Ecto neural progenitor cell (in vitro differentiated cells): ENCODE measurements at regions not wholly inside any gene's neighbourhood (a gene's known extent, or its start where the extent isn't known, plus 50 kb on each side); places are given as distances from the start of the nearest gene placed in this dataset.

ENCODE experiments used
- DNase-seq: peaks from one replicate; pipeline ENCODE4 v3.0.0-alpha.2; 2018; ENCODE audit warnings: low spot score

- no peak for DNase-seq
These were observed 117.9 kb upstream of the MLN start for GRCh38 chr6:33921745-33922144.

- no peak for DNase-seq
These were observed 114.4 kb upstream of the MLN start for GRCh38 chr6:33918175-33918695.

- no peak for DNase-seq
These were observed 111.3 kb upstream of the MLN start for GRCh38 chr6:33915134-33915533.

GRCh38 chr6:33914645-33915044 is 110.8 kb upstream of the MLN start:
- no peak for DNase-seq

- DNase-seq = no peak
These were observed 108.4 kb upstream of the MLN start for GRCh38 chr6:33912195-33912594.

GRCh38 chr6:33911488-33911887 is 107.7 kb upstream of the MLN start:
- no peak for DNase-seq

- DNase-seq = no peak
These were observed 106.8 kb upstream of the MLN start for GRCh38 chr6:33910594-33910993.

GRCh38 chr6:33909737-33910136 is 105.9 kb upstream of the MLN start:
- DNase-seq = no peak

- DNase-seq = no peak
These were observed 104.2 kb upstream of the MLN start for GRCh38 chr6:33908025-33908424.

- DNase-seq = no peak
These were observed 103.4 kb upstream of the MLN start for GRCh38 chr6:33907227-33907626.

- DNase-seq = no peak
These were observed 102.6 kb upstream of the MLN start for GRCh38 chr6:33906439-33906838.

GRCh38 chr6:33905071-33905609 is 101.3 kb upstream of the MLN start:
- no peak for DNase-seq

- no peak for DNase-seq
These were observed 100.9 kb upstream of the MLN start for GRCh38 chr6:33904747-33905065.

GRCh38 chr6:33904050-33904746 is 100.4 kb upstream of the MLN start:
- DNase-seq = peak; percentile 56

- no peak for DNase-seq
These were observed 99.8 kb upstream of the MLN start for GRCh38 chr6:33903579-33903978.

- DNase-seq = no peak
These were observed 98.7 kb upstream of the MLN start for GRCh38 chr6:33902457-33902853.

- no peak for DNase-seq
These were observed 98.1 kb upstream of the MLN start for GRCh38 chr6:33901822-33902456.

- no peak for DNase-seq
These were observed 95.0 kb upstream of the MLN start for GRCh38 chr6:33898771-33899170.

- DNase-seq = no peak
These were observed 93.5 kb upstream of the MLN start for GRCh38 chr6:33897189-33897780.

- no peak for DNase-seq
These were observed 92.8 kb upstream of the MLN start for GRCh38 chr6:33896391-33897188.

GRCh38 chr6:33895988-33896387 is 92.2 kb upstream of the MLN start:
- DNase-seq = no peak

GRCh38 chr6:33895296-33895695 is 91.5 kb upstream of the MLN start:
- DNase-seq = no peak
